ENCODE measurements at regions not wholly inside any gene's neighbourhood (a gene's known extent, or its start where the extent isn't known, plus 50 kb on each side); places are given as distances from the start of the nearest gene placed in this dataset.

DNA sequence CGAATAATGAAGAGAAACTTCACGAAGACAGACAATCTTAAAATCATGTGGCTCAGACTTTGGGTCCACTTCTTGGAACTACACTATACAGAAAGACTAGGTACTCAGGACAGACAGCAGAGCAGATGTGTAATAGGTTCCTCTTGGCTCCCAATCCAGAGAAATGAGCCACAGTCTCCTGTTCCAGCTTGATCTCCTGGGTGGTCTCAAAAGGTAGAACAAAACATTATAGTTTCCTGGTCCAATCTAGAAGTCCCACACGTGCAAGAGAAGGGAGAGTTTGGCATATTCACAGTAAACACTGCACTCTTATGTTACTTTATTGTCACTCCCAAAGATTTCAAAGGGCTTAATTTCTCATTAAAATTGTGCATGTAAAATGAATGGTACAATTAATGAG is 134.5 kb upstream of the FIBIN start:
- Histone ChIP-seq H3K9me3 (ENCODE audit: low read depth) (no peaks in the 10 kb centered on the region), H3K4me3 (no peak overlapping the region), H3K27ac (no peak overlapping the region), H3K27me3 (no peaks in the 10 kb centered on the region), H3K36me3 (no peaks in the 10 kb centered on the region), H3K4me1 (ENCODE audit: low read depth) (no peaks in the 10 kb centered on the region)
- no peak for DNase-seq (ENCODE audit: low read depth in 1 of 2, low spot score in 1 of 2)
- TF ChIP-seq, protein P1, sequence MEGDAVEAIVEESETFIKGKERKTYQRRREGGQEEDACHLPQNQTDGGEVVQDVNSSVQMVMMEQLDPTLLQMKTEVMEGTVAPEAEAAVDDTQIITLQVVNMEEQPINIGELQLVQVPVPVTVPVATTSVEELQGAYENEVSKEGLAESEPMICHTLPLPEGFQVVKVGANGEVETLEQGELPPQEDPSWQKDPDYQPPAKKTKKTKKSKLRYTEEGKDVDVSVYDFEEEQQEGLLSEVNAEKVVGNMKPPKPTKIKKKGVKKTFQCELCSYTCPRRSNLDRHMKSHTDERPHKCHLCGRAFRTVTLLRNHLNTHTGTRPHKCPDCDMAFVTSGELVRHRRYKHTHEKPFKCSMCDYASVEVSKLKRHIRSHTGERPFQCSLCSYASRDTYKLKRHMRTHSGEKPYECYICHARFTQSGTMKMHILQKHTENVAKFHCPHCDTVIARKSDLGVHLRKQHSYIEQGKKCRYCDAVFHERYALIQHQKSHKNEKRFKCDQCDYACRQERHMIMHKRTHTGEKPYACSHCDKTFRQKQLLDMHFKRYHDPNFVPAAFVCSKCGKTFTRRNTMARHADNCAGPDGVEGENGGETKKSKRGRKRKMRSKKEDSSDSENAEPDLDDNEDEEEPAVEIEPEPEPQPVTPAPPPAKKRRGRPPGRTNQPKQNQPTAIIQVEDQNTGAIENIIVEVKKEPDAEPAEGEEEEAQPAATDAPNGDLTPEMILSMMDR (IDR thresholded peaks at IDR 0.05; ENCODE audit: low read depth, low read length), result no peak

DNA sequence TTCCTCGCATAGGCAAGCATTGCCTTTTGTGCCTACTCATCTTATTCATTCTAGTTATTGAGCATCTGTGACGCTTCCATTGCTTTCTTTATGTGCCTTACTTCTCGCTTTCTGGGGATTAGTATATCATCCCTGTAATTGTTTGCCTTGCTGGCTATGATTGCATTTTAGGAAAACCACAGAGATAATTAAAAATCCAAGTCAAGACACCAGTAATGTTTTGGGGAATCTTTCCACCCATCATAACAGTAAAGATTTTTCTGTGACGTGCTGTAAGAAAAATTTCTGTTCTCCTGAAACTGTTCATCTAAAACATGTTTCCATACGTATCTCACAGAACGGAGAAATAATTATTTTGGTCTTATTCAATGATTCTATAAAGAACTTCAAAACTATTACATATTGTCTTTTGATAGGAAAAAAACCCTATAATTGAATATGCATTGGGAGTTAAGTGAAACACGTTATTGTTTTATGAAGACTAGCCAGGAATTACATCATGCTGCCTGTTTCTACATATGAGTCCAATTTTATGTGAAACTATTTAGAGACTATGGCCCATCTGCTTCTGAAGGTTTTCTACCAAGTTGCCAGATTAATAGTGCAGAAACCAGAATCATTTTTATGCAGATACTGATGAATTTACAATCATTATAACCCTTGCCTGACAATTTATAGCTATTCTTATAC is 133.7 kb upstream of the FIBIN start:
- H3K27me3 ChIP-seq, result no peaks in the 10 kb centered on the region
- no peaks in the 10 kb centered on the region for H3K9me3 ChIP-seq (ENCODE audit: low read depth)
- peak in 1 of 2 donors; percentile 32 for DNase-seq (ENCODE audit: low read depth in 1 of 2, low spot score in 1 of 2)
- no peak overlapping the region for H3K4me3 ChIP-seq
- no peak overlapping the region for H3K27ac ChIP-seq
- no peaks in the 10 kb centered on the region for H3K36me3 ChIP-seq
- TF ChIP-seq, protein P1 (IDR thresholded peaks at IDR 0.05; ENCODE audit: low read depth, low read length), result no peak
- H3K4me1 ChIP-seq (ENCODE audit: low read depth), result no peaks in the 10 kb centered on the region

DNA sequence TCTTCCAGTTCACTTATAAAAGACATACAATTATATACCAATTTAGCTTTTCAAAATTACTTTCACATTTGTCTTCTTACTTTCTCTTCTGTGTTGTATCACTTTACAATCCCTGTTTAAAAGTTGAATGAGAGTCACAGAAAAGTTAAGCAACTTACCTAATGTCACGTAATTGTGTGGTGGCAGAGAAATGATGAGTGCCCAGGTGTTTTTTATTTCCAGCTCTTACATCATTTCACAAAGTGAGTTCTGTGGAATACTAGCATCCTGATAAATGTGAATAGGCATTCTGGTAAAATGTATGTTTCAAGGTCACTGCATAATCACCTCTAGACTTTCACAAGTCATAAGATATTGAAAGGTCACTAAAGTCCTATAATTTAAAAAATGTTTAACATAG is 133.0 kb upstream of the FIBIN start:
- TF ChIP-seq, protein P1 (IDR thresholded peaks at IDR 0.05; ENCODE audit: low read depth, low read length), result no peak
- H3K27me3 ChIP-seq, result no peaks in the 10 kb centered on the region
- no peaks in the 10 kb centered on the region for H3K36me3 ChIP-seq
- no peak overlapping the region for H3K4me3 ChIP-seq
- no peak for DNase-seq (ENCODE audit: low read depth in 1 of 2, low spot score in 1 of 2)
- H3K27ac ChIP-seq, result no peak overlapping the region
- H3K9me3 ChIP-seq (ENCODE audit: low read depth), result no peaks in the 10 kb centered on the region
- no peaks in the 10 kb centered on the region for H3K4me1 ChIP-seq (ENCODE audit: low read depth)

DNA sequence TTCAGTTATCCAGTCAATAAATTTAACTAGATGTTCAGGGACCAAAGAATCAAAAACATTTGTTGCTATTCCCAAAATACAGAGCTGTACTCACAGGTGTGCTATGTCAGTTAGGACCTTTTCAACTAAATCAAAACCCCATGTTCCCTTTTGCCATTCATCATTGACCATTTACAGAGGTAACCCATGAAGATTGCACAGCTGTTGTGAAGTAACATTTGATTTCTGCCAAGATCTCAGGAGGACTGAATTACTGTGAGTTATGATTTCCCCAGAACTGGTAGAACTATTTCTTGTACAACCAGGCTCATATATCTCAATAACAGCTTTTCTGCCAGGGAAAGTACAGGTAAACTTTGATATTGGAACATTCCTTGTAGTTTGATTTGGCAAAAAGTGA is 131.1 kb upstream of the FIBIN start:
- Histone ChIP-seq H3K27ac (no peak overlapping the region), H3K4me3 (no peak overlapping the region), H3K27me3 (no peaks in the 10 kb centered on the region), H3K36me3 (no peaks in the 10 kb centered on the region), H3K4me1 (ENCODE audit: low read depth) (no peaks in the 10 kb centered on the region), H3K9me3 (ENCODE audit: low read depth) (no peaks in the 10 kb centered on the region)
- DNase-seq (ENCODE audit: low read depth in 1 of 2, low spot score in 1 of 2), result no peak
- TF ChIP-seq, protein P1 (IDR thresholded peaks at IDR 0.05; ENCODE audit: low read depth, low read length), result no peak

DNA sequence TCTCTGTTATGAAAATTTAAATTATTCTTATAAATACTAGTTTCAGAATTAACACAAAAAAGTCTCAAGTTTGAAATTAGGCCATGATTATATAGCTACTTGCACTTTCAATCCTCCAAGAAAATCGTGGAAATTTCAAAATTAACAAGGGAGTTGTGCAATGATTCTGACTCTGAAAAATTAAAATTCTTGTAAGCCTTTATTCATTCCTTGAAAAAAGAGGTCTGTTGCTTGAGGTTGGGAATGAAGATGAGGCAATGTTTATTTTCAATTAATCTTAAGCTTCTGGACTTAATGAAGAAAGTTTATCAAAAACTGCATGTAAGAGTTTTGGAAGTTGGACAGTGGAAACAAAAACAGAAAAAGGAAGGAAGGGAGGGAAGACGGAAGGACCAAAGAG is 128.2 kb upstream of the FIBIN start:
- Histone ChIP-seq H3K9me3 (ENCODE audit: low read depth) (no peaks in the 10 kb centered on the region), H3K36me3 (no peaks in the 10 kb centered on the region), H3K4me3 (no peak overlapping the region), H3K27me3 (no peaks in the 10 kb centered on the region), H3K4me1 (ENCODE audit: low read depth) (no peaks in the 10 kb centered on the region), H3K27ac (no peak overlapping the region)
- TF ChIP-seq, protein P1 (IDR thresholded peaks at IDR 0.05; ENCODE audit: low read depth, low read length), result no peak
- peak in 1 of 2 donors; percentile 6 for DNase-seq (ENCODE audit: low read depth in 1 of 2, low spot score in 1 of 2)

Data from cardiac muscle cell (in vitro differentiated cells and primary cell).